HepG2 (cell line): ENCODE measurements at regions not wholly inside any gene's neighbourhood (a gene's known extent, or its start where the extent isn't known, plus 50 kb on each side); places are given as distances from the start of the nearest gene placed in this dataset.

Source experiments
- ATAC-seq: fragments of 200-7000 bp; cut with Tn5 transposase; 3 replicates; pipeline ENCODE4 v1.9.1; 2020; ENCODE audit warnings: mild to moderate bottlenecking, moderate library complexity
- BruUV-seq: library from RNA; stranded (reverse); fragments of 400-500 nt; replicated peaks from 2 replicates; lab custom pipeline; 2021; lab: Mats Ljungman, UMichigan
- CTCF ChIA-PET: fragments of 300-600 bp; formaldehyde crosslinking; extraction: SDS; loops from one replicate; lab custom pipeline; 2021; ENCODE audit warnings: low total read pairs, inconsistent platforms, low intra/inter-chr PET ratio; lab: Yijun Ruan, JAX
- POLR2A ChIA-PET: fragments of 350-600 bp; sonication (Branson Sonifier 250); formaldehyde crosslinking; loops from one replicate; lab custom pipeline; 2020; ENCODE audit warnings: antibody characterized with exemption, inconsistent platforms; lab: Yijun Ruan, JAX
- DNase-seq: peaks from one replicate; pipeline ENCODE4 v3.0.0-alpha.2; 2015; ENCODE audit warnings: low spot score
- FAIRE-seq: peaks from 3 replicates; lab custom pipeline; 2011; peaks lifted over from hg19 to GRCh38; lab: Jason Lieb, UNC
- H2AFZ ChIP-seq: one replicate; pipeline ENCODE4 v1.6.1; 2011; ENCODE audit warnings: low read length, inconsistent platforms
- H3K27ac ChIP-seq: fragments of 300-600 bp; 3 replicates; pipeline ENCODE4 v1.8.0; 2011; ENCODE audit warnings: mixed run types, mild to moderate bottlenecking, mixed read lengths, low read length, inconsistent platforms; ENCODE audit not compliant: insufficient read depth; ENCODE audit errors: extremely low read length
- H3K27me3 ChIP-seq, 2 experiments: fragments of 200-600 bp in 1 of 2; 2 replicates in 1 of 2; 3 replicates in 1 of 2; pipeline versions ENCODE4 v1.6.0 to v1.8.0; 2011; ENCODE audit warnings: low read length in 2 of 2, mild to moderate bottlenecking in 2 of 2, moderate library complexity in 2 of 2, inconsistent platforms in 1 of 2; ENCODE audit not compliant: insufficient read depth in 2 of 2, control insufficient read depth in 1 of 2
- H3K36me3 ChIP-seq, 2 experiments: fragments of 200-600 bp in 1 of 2; replicated peaks in 1 of 2; 2 replicates in 1 of 2; 3 replicates in 1 of 2; pipeline versions ENCODE4 v1.5.1 to v1.8.0; 2011; ENCODE audit warnings: low read length in 2 of 2, inconsistent platforms in 1 of 2; ENCODE audit not compliant: insufficient read depth in 2 of 2, control insufficient read depth in 1 of 2
- H3K4me1 ChIP-seq: 2 replicates; pipeline ENCODE4 v1.5.1; 2012; ENCODE audit warnings: low read length, inconsistent platforms; ENCODE audit not compliant: insufficient read depth
- H3K4me2 ChIP-seq: 2 replicates; pipeline ENCODE4 v1.6.0; 2011; ENCODE audit warnings: low read depth, low read length, inconsistent platforms
- H3K4me3 ChIP-seq, 3 experiments: fragments of 200-600 bp in 1 of 3; sonication (generic), shearing (Covaris generic) in 1 of 3; replicated peaks in 1 of 3; 2 replicates each; pipeline ENCODE4 v1.5.1; 2011 to 2016; ENCODE audit warnings: low read length in 3 of 3, inconsistent platforms in 2 of 3, low read depth in 2 of 3, mild to moderate bottlenecking in 2 of 3, control low read depth in 1 of 3, mixed read lengths in 1 of 3; ENCODE audit not compliant: insufficient read depth in 1 of 3
- H3K79me2 ChIP-seq: one replicate; pipeline ENCODE4 v1.6.1; 2011; ENCODE audit warnings: low read length, inconsistent platforms; ENCODE audit not compliant: insufficient read depth
- H3K9ac ChIP-seq: 2 replicates; pipeline ENCODE4 v1.6.0; 2011; ENCODE audit warnings: mild to moderate bottlenecking, low read depth, low read length, inconsistent platforms; ENCODE audit not compliant: insufficient read depth
- H3K9me3 ChIP-seq: 2 replicates; pipeline ENCODE4 v1.5.1; 2012; ENCODE audit warnings: mild to moderate bottlenecking, low read length
- H4K20me1 ChIP-seq: 2 replicates; pipeline ENCODE4 v1.6.0; 2011; ENCODE audit warnings: inconsistent platforms, mild to moderate bottlenecking, low read length, moderate library complexity; ENCODE audit not compliant: insufficient read depth
- BHLHE40 ChIP-seq: IDR thresholded peaks from 2 replicates; pipeline ENCODE4 v1.6.1; 2011; ENCODE audit warnings: low read length, improper control_type of control experiment
- FLYWCH1 ChIP-seq: sonication (generic); formaldehyde crosslinking; IDR thresholded peaks from 2 replicates; pipeline ENCODE4 v1.8.1; 2023; ENCODE audit warnings: mild to moderate bottlenecking, missing genetic modification reagents
- NAIF1 ChIP-seq: sonication (generic); formaldehyde crosslinking; IDR thresholded peaks from 2 replicates; pipeline ENCODE4 v1.5.0; 2020; ENCODE audit warnings: mild to moderate bottlenecking, missing genetic modification reagents, borderline replicate concordance
- NFE2L2 ChIP-seq: fragments of 150-350 bp; IDR thresholded peaks from 2 replicates; pipeline ENCODE4 v1.6.1; 2014; ENCODE audit warnings: low read length
- RBAK ChIP-seq: sonication (generic); formaldehyde crosslinking; IDR thresholded peaks from 2 replicates; pipeline ENCODE4 v1.5.1; 2020; ENCODE audit warnings: mild to moderate bottlenecking, missing genetic modification reagents
- SMAD1 ChIP-seq: sonication (generic); formaldehyde crosslinking; IDR thresholded peaks from 2 replicates; pipeline ENCODE4 v1.4.0; 2020; ENCODE audit warnings: missing genetic modification reagents, low read depth, mild to moderate bottlenecking, borderline replicate concordance
- SNAI1 ChIP-seq: sonication (generic); formaldehyde crosslinking; IDR thresholded peaks from 2 replicates; pipeline ENCODE4 v1.5.0; 2020; ENCODE audit warnings: mild to moderate bottlenecking, missing genetic modification reagents, borderline replicate concordance
- SP140L ChIP-seq: sonication (generic); formaldehyde crosslinking; IDR thresholded peaks from 2 replicates; pipeline ENCODE4 v1.4.0; 2020; ENCODE audit warnings: missing genetic modification reagents, borderline replicate concordance
- TRIM22 ChIP-seq: fragments of 450-650 bp; IDR thresholded peaks from 2 replicates; pipeline ENCODE4 v1.6.1; 2017
- ZNF362 ChIP-seq: sonication (generic); formaldehyde crosslinking; IDR thresholded peaks from 2 replicates; pipeline ENCODE4 v1.4.0; 2020; ENCODE audit warnings: missing genetic modification reagents, mild to moderate bottlenecking, borderline replicate concordance
- ZSCAN25 ChIP-seq: sonication (generic); formaldehyde crosslinking; IDR thresholded peaks from 2 replicates; pipeline ENCODE4 v1.8.0; 2022; ENCODE audit warnings: mild to moderate bottlenecking, missing genetic modification reagents
- WGBS: methylation state at CpG from one replicate; pipeline ENCODE4 v1.1.6; 2017; ENCODE audit warnings: low lambda C conversion rate; 5-methylcytosine and 5-hydroxymethylcytosine counted together
- in situ Hi-C: cut with HindIII; loops from 2 replicates; pipeline ENCODE4 v1.10.0; 2017; ENCODE audit warnings: low pct_unique_long_range_greater_than_20kb; ENCODE audit not compliant: extremely low pct_ligation_motif_present
- intact Hi-C: fragments of 100-400 bp; cut with micrococcal nuclease; formaldehyde crosslinking; loops from one replicate; pipeline ENCODE4 v1.10.0; 2022; ENCODE audit not compliant: unreplicated experiment
- TF ChIP-seq, protein P1 (sequence below): sonication (generic); formaldehyde crosslinking; IDR thresholded peaks from 2 replicates; pipeline ENCODE4 v1.5.1; 2020; ENCODE audit warnings: missing genetic modification reagents, mild to moderate bottlenecking, borderline replicate concordance
- TF ChIP-seq, protein P2 (sequence below): IDR thresholded peaks from 2 replicates; pipeline ENCODE4 v1.6.1; 2012; ENCODE audit warnings: inconsistent platforms
- TF ChIP-seq, protein P3 (sequence below): sonication (generic); formaldehyde crosslinking; IDR thresholded peaks from 2 replicates; pipeline ENCODE4 v1.8.0; 2022; ENCODE audit warnings: missing genetic modification reagents, mild to moderate bottlenecking, borderline replicate concordance
- TF ChIP-seq, protein P4 (sequence below): sonication (generic); formaldehyde crosslinking; IDR thresholded peaks from 2 replicates; pipeline ENCODE4 v1.4.0; 2020; ENCODE audit warnings: low read depth, missing genetic modification reagents

DNA sequence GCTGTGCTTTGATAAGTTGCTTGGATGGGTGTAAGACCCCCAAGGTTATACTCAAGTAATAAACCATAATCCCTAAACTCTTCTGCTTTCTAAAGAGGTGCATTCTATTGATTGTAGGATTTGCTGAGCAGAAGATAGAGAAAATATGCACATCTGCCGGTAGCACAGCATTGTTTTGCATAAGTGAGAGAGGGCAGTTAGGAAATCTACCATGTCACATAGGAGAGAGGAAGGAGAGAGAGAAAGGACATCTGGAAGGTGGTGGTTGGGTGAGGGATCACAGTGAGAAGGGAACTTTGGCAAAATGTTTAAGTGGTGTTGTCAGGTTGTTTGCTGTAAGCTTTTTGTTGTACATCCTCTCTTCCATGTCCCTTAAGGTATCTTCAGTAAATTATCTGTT is 73.6 kb upstream of the BDNF start:
- no peaks in the 10 kb centered on the region for H3K27me3 ChIP-seq

More for the DNA sequence above, 73.6 kb upstream of the BDNF start:
- DNase-seq: no peak
- ChIA-PET CTCF (no interaction called here), POLR2A (no interaction called here)
- H3K4me3 ChIP-seq: no peak overlapping the region
- ATAC-seq: no peak
- in situ Hi-C loops: no loop called here
- no peak overlapping the region for H3K9ac ChIP-seq
- H3K9me3 ChIP-seq: no peaks in the 10 kb centered on the region
- intact Hi-C loops: no loop called here
- no peak for FAIRE-seq
- no peaks in the 10 kb centered on the region for H3K4me1 ChIP-seq
- 0% methylated on average over 1 of the region's 1 CpG for WGBS
- TF ChIP-seq TRIM22 (no peak), ZSCAN25 (CRISPR knock-in tag) (no peak), FLYWCH1 (CRISPR knock-in tag) (no peak), SNAI1 (CRISPR knock-in tag) (no peak), ZNF362 (CRISPR knock-in tag) (no peak), SMAD1 (no peak), SP140L (CRISPR knock-in tag) (no peak), NFE2L2 (no peak), RBAK (CRISPR knock-in tag) (no peak), NAIF1 (CRISPR knock-in tag) (no peak), BHLHE40 (no peak)
- TF ChIP-seq, protein P1, sequence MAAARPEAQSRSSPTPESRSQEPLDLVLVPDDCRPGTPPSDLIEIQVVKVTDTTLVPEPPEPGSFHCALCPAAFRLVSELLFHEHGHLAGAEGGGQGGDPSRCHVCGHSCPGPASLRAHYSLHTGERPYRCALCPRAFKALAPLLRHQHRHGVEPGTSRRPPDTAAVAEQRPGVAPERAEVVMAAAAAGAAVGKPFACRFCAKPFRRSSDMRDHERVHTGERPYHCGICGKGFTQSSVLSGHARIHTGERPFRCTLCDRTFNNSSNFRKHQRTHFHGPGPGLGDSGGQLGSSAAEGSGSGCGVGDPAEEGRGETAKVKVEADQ (CRISPR knock-in tag): no peak
- TF ChIP-seq, protein P2, sequence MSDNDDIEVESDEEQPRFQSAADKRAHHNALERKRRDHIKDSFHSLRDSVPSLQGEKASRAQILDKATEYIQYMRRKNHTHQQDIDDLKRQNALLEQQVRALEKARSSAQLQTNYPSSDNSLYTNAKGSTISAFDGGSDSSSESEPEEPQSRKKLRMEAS: no peak
- TF ChIP-seq, protein P3, sequence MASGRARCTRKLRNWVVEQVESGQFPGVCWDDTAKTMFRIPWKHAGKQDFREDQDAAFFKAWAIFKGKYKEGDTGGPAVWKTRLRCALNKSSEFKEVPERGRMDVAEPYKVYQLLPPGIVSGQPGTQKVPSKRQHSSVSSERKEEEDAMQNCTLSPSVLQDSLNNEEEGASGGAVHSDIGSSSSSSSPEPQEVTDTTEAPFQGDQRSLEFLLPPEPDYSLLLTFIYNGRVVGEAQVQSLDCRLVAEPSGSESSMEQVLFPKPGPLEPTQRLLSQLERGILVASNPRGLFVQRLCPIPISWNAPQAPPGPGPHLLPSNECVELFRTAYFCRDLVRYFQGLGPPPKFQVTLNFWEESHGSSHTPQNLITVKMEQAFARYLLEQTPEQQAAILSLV (CRISPR knock-in tag): no peak
- TF ChIP-seq, protein P4, sequence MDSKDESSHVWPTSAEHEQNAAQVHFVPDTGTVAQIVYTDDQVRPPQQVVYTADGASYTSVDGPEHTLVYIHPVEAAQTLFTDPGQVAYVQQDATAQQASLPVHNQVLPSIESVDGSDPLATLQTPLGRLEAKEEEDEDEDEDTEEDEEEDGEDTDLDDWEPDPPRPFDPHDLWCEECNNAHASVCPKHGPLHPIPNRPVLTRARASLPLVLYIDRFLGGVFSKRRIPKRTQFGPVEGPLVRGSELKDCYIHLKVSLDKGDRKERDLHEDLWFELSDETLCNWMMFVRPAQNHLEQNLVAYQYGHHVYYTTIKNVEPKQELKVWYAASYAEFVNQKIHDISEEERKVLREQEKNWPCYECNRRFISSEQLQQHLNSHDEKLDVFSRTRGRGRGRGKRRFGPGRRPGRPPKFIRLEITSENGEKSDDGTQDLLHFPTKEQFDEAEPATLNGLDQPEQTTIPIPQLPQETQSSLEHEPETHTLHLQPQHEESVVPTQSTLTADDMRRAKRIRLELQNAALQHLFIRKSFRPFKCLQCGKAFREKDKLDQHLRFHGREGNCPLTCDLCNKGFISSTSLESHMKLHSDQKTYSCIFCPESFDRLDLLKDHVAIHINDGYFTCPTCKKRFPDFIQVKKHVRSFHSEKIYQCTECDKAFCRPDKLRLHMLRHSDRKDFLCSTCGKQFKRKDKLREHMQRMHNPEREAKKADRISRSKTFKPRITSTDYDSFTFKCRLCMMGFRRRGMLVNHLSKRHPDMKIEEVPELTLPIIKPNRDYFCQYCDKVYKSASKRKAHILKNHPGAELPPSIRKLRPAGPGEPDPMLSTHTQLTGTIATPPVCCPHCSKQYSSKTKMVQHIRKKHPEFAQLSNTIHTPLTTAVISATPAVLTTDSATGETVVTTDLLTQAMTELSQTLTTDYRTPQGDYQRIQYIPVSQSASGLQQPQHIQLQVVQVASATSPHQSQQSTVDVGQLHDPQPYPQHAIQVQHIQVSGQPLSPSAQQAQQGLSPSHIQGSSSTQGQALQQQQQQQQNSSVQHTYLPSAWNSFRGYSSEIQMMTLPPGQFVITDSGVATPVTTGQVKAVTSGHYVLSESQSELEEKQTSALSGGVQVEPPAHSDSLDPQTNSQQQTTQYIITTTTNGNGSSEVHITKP (CRISPR knock-in tag): no peak
- H4K20me1 ChIP-seq: no peaks in the 10 kb centered on the region
- H3K79me2 ChIP-seq: no peaks in the 10 kb centered on the region
- BruUV-seq: no TSS peak
- no peak overlapping the region for H2AFZ ChIP-seq
- no peak overlapping the region for H3K27ac ChIP-seq
- H3K36me3 ChIP-seq: no peaks in the 10 kb centered on the region
- no peak overlapping the region for H3K4me2 ChIP-seq
